Epithelial cell of proximal tubule (primary cell): ENCODE measurements at regions not wholly inside any gene's neighbourhood (a gene's known extent, or its start where the extent isn't known, plus 50 kb on each side); places are given as distances from the start of the nearest gene placed in this dataset.

Experiments
- DNase-seq: peaks from one replicate; pipeline ENCODE4 v3.0.0-alpha.2; 2011; ENCODE audit warnings: low read depth
- H3K4me3 ChIP-seq: 2 replicates; pipeline ENCODE4 v1.5.1; 2011; ENCODE audit warnings: low read depth, mild to moderate bottlenecking, low read length
- TF ChIP-seq, protein P1 (sequence below): conservative IDR thresholded peaks from 2 replicates; pipeline ENCODE4 v1.5.1; 2012; ENCODE audit warnings: low read depth, mild to moderate bottlenecking, low read length

DNA sequence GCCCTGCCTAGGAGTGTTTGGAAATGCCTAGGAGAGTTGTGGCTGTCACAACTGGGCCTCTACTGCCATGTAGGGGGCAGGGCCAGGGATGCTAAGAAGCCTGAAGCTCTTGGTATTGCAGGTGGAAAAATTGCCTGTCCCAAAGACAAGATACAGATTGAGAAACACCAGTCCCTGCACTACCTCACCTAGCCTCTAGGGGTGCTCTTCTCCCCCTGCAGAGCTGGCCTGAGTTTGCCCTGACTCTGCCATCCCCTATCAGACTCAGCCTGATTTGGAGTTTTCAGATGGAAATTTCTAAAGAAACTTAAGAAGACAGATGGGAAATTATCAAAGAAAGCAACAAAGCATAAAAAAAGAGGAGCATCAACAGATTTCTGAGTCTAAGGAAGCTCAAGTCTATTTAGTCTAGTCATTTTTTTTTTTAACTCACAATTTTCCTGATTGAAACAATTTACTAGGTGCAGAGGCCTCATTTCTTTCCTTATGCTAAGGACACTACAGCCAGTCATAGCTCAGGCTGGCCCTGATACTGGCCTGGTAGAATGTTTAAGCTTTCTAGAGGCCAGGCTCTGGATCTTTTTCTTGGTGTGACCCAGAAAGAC is 61.4 kb upstream of the LRRN2 start:
- TF ChIP-seq, protein P1, sequence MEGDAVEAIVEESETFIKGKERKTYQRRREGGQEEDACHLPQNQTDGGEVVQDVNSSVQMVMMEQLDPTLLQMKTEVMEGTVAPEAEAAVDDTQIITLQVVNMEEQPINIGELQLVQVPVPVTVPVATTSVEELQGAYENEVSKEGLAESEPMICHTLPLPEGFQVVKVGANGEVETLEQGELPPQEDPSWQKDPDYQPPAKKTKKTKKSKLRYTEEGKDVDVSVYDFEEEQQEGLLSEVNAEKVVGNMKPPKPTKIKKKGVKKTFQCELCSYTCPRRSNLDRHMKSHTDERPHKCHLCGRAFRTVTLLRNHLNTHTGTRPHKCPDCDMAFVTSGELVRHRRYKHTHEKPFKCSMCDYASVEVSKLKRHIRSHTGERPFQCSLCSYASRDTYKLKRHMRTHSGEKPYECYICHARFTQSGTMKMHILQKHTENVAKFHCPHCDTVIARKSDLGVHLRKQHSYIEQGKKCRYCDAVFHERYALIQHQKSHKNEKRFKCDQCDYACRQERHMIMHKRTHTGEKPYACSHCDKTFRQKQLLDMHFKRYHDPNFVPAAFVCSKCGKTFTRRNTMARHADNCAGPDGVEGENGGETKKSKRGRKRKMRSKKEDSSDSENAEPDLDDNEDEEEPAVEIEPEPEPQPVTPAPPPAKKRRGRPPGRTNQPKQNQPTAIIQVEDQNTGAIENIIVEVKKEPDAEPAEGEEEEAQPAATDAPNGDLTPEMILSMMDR, result peak; percentile 99
- no peak overlapping the region for H3K4me3 ChIP-seq
- DNase-seq, result no peak

DNA sequence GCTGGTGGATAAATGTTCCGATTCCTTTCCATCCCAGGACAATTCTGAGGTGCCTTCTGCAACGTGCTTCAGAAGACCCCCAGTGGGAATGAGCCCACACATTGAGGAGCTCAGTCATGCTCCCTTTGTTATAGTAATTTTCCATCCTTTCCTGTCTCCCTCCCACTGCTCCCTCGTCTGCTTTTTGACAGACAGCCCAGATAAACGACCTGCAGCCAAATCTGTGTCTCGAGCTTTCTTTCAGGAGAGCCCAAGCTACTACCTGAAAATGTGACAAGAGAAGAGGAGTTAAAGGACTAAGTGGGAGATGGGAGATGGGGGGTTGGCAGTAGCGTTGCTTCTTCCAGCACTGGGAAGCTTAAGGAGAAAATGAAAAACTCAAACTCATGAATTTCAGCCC is 65.9 kb upstream of the LRRN2 start:
- no peak for DNase-seq
- H3K4me3 ChIP-seq, result no peak overlapping the region
- TF ChIP-seq, protein P1, result no peak

DNA sequence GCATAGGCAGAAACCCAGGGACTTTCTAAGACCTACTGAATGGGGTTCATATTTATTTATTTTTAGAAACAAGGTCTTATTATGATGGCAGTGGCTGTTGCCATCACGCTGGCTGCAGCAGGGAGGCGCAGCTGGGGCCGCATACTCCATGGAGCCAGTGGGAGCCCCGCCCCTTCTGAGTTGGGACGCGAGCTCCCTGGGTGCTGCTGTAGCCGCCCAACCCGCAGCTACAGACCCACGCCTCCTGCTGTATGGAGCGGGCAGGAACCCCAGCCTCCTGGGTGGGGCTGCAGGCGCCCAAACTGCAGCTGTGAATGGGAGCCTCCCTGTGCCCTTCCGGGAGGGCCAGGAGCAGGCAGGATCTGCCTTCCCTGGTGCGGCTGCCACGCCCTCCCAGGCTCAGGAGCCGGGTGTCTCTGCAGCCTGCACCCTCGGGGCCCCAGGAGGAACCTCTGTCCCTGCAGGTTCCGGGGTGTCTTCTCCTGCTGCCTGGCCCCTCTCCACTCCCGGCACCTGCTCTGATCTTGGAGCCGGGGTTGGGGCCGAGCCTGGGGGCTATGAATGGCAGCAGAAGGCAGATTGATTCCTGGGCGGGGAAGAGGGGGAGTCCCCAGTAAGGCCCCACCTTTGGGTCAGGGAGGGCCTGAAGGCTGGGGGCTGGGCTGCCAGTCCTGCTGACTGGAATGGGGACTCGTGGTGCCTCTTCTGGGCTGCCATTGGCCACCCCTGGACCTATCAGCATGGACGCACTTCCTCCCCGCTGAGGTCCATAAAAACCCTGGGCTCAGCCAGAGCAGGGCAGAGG is 66.5 kb upstream of the LRRN2 start:
- no peak overlapping the region for H3K4me3 ChIP-seq
- TF ChIP-seq, protein P1, result no peak
- no peak for DNase-seq

DNA sequence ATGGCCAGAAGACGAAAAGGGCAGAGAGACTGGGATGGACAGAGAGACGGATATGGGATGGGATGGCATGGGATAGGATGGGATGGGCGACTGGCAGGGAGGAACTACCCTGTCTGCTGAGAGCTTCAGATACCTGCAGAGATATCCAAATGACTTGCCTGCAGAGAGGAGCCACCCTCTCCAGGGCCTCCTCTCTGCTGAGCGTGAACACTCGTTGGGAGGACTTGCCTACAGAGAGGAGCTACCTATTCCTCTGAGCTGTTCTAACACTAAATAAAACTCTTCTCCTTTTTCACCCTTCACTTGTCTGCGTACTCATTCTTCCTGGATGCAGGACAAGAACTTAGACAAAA is 67.1 kb upstream of the LRRN2 start:
- TF ChIP-seq, protein P1, result no peak
- DNase-seq, result no peak
- H3K4me3 ChIP-seq, result no peak overlapping the region

DNA sequence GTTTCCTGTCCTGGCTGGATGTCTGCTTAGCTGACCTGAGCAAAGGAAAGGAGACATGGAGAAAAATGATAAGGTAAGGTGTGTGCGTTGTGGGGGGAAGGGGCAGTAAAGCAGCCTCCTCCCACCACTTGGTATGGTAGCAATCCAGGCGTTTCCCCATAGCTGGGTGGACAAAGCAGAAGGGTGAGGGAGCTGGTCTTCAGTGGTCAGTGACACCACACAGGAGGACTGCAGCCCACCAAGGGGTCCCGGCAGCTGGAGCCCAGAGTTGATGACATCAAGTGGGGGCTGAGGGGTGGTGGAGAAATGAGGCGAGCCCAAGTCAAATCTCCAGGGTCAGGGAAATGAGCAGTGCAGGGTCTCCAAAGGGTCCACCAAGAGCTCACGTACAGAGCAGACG is 69.3 kb upstream of the LRRN2 start:
- H3K4me3 ChIP-seq, result no peak overlapping the region
- TF ChIP-seq, protein P1, result no peak
- DNase-seq, result no peak

DNA sequence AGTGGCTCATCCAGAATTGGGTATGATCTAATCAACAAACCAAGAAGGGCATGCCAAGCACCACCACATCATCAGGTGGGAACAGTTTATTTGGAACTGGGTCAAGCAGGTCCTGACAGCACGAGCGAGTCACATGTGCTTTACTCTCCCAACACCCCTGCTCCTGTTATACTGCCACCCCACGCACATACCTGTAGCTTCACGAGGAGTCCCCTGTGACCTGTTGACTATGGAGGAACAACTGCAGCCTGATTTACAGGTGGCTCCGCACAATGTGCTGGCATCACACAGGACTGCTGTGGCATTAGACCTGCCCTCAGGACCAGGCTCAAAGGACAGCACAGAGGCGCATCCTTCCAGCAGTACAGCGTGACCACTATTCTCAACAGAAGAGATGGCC is 70.8 kb upstream of the LRRN2 start:
- no peak for DNase-seq
- no peak overlapping the region for H3K4me3 ChIP-seq
- TF ChIP-seq, protein P1, result no peak

DNA sequence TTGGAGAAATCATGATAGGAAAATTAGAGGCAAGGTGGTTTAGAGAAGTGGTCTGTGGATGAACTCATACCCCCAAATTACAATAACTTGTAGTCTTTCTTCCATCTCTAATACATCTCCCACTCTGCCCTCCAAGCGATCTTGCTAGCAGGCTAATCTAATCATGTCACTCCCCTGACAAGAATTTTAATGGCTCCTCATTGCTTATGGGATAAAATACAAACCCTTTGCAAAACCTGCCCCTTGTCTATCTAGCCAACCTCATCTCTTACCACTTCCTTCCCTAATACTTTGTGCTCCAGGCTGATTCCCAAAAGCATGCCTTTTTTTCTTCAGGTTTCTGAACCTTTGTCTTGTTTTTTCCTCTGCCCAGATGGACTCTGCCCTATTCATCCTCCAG is 71.3 kb upstream of the LRRN2 start:
- no peak overlapping the region for H3K4me3 ChIP-seq
- TF ChIP-seq, protein P1, result no peak
- no peak for DNase-seq
